ENCODE measurements at regions not wholly inside any gene's neighbourhood (a gene's known extent, or its start where the extent isn't known, plus 50 kb on each side); places are given as distances from the start of the nearest gene placed in this dataset.

GRCh38 chr2:238663586-238663985 is 184.3 kb upstream of the TWIST2 start:
- ChIA-PET CTCF (no interaction called here), POLR2A (no interaction called here)
- TF ChIP-seq, protein P1, sequence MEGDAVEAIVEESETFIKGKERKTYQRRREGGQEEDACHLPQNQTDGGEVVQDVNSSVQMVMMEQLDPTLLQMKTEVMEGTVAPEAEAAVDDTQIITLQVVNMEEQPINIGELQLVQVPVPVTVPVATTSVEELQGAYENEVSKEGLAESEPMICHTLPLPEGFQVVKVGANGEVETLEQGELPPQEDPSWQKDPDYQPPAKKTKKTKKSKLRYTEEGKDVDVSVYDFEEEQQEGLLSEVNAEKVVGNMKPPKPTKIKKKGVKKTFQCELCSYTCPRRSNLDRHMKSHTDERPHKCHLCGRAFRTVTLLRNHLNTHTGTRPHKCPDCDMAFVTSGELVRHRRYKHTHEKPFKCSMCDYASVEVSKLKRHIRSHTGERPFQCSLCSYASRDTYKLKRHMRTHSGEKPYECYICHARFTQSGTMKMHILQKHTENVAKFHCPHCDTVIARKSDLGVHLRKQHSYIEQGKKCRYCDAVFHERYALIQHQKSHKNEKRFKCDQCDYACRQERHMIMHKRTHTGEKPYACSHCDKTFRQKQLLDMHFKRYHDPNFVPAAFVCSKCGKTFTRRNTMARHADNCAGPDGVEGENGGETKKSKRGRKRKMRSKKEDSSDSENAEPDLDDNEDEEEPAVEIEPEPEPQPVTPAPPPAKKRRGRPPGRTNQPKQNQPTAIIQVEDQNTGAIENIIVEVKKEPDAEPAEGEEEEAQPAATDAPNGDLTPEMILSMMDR (IDR thresholded peaks at IDR 0.05; ENCODE audit: control extremely low read depth, extremely low read depth, low read depth, missing control alignments), result no peak
- no peak for DNase-seq (ENCODE audit: extremely low spot score)

DNA sequence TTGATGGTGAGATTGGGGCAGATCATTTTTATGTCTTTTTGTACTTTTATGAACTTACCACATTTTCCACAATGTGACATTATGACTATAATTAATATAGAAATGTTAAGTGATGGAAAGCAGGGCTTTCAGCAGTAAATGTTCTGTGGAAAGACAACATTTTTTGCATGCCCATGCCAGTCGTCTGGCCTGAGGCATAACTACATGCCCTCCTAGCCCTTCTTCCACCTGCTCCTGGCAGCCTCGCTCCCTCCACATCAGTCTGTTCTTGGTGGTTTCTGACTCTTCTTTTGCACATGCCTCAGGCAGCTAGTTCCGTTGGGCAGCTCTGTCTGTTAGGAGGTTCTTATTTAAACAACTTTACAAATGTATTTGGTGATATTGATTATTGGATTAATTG is 182.0 kb upstream of the TWIST2 start:
- TF ChIP-seq, protein P1 (IDR thresholded peaks at IDR 0.05; ENCODE audit: control extremely low read depth, extremely low read depth, low read depth, missing control alignments), result no peak
- CTCF ChIA-PET, result no interaction called here
- DNase-seq (ENCODE audit: extremely low spot score), result no peak
- POLR2A ChIA-PET, result no interaction called here

DNA sequence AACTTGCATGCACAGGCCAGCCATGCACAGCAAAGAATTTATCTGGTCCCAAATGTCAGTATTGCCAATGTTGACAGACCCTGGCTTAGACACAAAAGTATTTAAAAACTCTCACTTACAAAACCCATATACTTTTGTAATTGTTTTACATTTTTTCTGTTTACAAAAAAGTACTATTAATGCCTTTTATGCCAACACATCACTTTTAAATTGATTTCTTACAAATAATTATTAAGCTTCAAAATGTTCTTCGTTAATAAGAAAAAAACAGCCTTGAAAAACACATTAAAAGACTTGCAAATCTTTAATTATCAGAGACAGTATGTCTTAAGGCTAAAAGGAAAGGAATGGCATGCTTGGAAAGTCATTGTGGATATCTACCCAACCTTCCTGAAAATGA is 181.3 kb upstream of the TWIST2 start:
- no peak for DNase-seq (ENCODE audit: extremely low spot score)
- ChIA-PET CTCF (no interaction called here), POLR2A (no interaction called here)
- TF ChIP-seq, protein P1 (IDR thresholded peaks at IDR 0.05; ENCODE audit: control extremely low read depth, extremely low read depth, low read depth, missing control alignments), result no peak

DNA sequence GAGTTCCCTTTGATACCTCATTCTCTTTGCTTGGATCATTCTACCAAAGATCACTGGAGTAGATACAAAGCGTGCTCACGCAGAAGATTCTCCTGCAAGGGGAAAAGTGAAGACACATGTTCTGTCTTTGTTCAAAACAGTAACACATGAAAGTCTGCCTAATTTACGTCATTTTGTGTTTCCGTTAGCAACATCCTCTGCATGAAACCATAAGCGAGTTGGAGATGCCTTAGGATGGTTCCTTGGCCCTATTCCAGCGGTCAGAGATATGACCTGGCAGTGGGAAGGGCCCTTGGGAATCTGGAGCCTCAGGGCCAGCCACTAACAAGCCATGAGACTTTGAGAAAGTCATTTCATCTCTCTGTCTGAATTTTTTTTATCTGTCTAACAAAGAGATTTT is 180.9 kb upstream of the TWIST2 start:
- POLR2A ChIA-PET, result no interaction called here
- DNase-seq (ENCODE audit: extremely low spot score), result no peak
- CTCF ChIA-PET, result interaction anchor here (1.0 kb wide), 1 partner anchor 58 kb away, joined by 3 read pairs; no protein-coding TSS in a partner anchor
- TF ChIP-seq, protein P1 (IDR thresholded peaks at IDR 0.05; ENCODE audit: control extremely low read depth, extremely low read depth, low read depth, missing control alignments), result no peak

DNA sequence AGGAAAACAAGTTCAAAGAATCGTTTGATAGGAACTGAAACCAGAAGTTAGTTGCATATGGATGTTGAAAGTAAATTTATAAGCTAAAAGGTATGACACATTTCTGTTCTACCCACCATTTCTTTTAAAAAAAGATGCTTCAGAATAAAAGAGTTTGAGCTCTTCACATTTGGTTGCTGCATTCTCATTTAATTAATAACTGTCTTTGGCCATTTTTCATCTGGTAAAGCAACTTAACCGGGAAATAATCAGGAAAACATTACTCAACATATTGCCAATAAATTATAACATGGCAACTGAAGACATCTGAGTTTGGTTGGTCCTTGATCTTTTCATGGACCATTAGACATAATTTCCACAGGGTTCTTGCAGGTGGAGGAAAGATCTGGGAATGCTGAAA is 180.2 kb upstream of the TWIST2 start:
- ChIA-PET POLR2A (no interaction called here), CTCF (interaction anchor here (1.0 kb wide), 1 partner anchor 58 kb away, joined by 3 read pairs; no protein-coding TSS in a partner anchor)
- DNase-seq (ENCODE audit: extremely low spot score), result no peak
- TF ChIP-seq, protein P1 (IDR thresholded peaks at IDR 0.05; ENCODE audit: control extremely low read depth, extremely low read depth, low read depth, missing control alignments), result no peak

DNA sequence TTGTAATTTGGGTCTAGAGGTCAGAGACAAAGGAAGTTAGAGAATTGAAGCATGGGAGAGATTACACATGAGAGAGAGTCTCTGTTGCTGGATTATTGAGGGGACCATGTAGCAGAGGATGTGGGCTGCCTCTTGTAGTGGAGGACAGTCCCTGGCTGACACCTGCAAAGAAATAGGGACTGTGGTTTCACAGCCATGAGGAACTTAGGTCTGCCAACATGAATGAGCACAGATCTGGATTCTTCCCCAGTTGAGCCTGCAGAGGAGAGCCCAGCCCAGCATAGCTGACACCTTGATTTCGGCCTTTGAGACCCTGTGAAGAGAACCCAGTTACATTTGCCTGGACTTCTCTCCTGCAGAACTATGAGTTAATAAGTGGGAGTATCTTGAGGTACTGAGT is 179.5 kb upstream of the TWIST2 start:
- POLR2A ChIA-PET, result no interaction called here
- no peak for DNase-seq (ENCODE audit: extremely low spot score)
- TF ChIP-seq, protein P1 (IDR thresholded peaks at IDR 0.05; ENCODE audit: control extremely low read depth, extremely low read depth, low read depth, missing control alignments), result no peak
- CTCF ChIA-PET, result no interaction called here

- TF ChIP-seq, protein P1 (IDR thresholded peaks at IDR 0.05; ENCODE audit: control extremely low read depth, extremely low read depth, low read depth, missing control alignments), result no peak
- POLR2A ChIA-PET, result no interaction called here
- CTCF ChIA-PET, result no interaction called here
- DNase-seq (ENCODE audit: extremely low spot score), result no peak
Observed at GRCh38 chr2:238669046-238669445, 178.8 kb upstream of the TWIST2 start.
